Endothelial cell of umbilical vein (primary cell): ENCODE measurements at regions not wholly inside any gene's neighbourhood (a gene's known extent, or its start where the extent isn't known, plus 50 kb on each side); places are given as distances from the start of the nearest gene placed in this dataset.

Experiments used
- BruUV-seq: library from RNA; stranded (reverse); fragments of 400-500 nt; replicated peaks from 2 replicates; lab custom pipeline; 2021; lab: Mats Ljungman, UMichigan
- CTCF ChIA-PET: fragments of 300-600, 350-600 bp; sonication (Branson Sonifier 250); formaldehyde crosslinking; loops from one replicate; lab custom pipeline; 2021; ENCODE audit warnings: antibody characterized with exemption, inconsistent platforms; lab: Charles Lee
- POLR2A ChIA-PET: fragments of 300-600, 350-600 bp; sonication (Branson Sonifier 250); formaldehyde crosslinking; loops from one replicate; lab custom pipeline; 2021; ENCODE audit warnings: antibody characterized with exemption, inconsistent platforms; lab: Charles Lee
- DNase-seq: peaks from one replicate; pipeline ENCODE4 v3.0.0-alpha.2; 2011; ENCODE audit warnings: low read depth, low spot score
- FAIRE-seq: peaks from 2 replicates; lab custom pipeline; 2011; peaks lifted over from hg19 to GRCh38; lab: Jason Lieb, UNC
- H2AFZ ChIP-seq: 2 replicates; pipeline ENCODE4 v1.6.0; 2012; ENCODE audit warnings: low read depth, low read length, control low read depth, inconsistent platforms
- H3K27ac ChIP-seq: 2 replicates; pipeline ENCODE4 v1.5.1; 2011; ENCODE audit warnings: low read depth, mild to moderate bottlenecking, control low read depth, low read length, moderate library complexity; ENCODE audit not compliant: insufficient read depth
- H3K27me3 ChIP-seq, 2 experiments: 2 replicates each; pipeline versions ENCODE4 v1.6.0 to v1.6.1; 2011; ENCODE audit warnings: low read length in 2 of 2, mixed read lengths in 1 of 2; ENCODE audit not compliant: control insufficient read depth in 2 of 2, insufficient read depth in 2 of 2
- H3K36me3 ChIP-seq, 2 experiments: 2 replicates in 1 of 2; 3 replicates in 1 of 2; pipeline ENCODE4 v1.5.1; 2011; ENCODE audit warnings: low read length in 2 of 2, mild to moderate bottlenecking in 1 of 2, moderate library complexity in 1 of 2; ENCODE audit not compliant: control insufficient read depth in 2 of 2, insufficient read depth in 2 of 2; ENCODE audit errors: extremely low read depth in 1 of 2
- H3K4me1 ChIP-seq: 3 replicates; pipeline ENCODE4 v1.5.1; 2011; ENCODE audit warnings: mild to moderate bottlenecking, low read length; ENCODE audit not compliant: control insufficient read depth, insufficient read depth; ENCODE audit errors: extremely low read depth
- H3K4me2 ChIP-seq: 2 replicates; pipeline ENCODE4 v1.6.1; 2011; ENCODE audit warnings: low read length, control low read depth, mixed read lengths; ENCODE audit not compliant: insufficient read depth
- H3K4me3 ChIP-seq, 3 experiments: fragments of 200-600 bp in 1 of 3; sonication (generic), shearing (Covaris generic) in 1 of 3; replicated peaks in 1 of 3; 2 replicates each; pipeline ENCODE4 v1.5.1; 2011 to 2016; ENCODE audit warnings: control low read depth in 3 of 3, low read length in 3 of 3, mild to moderate bottlenecking in 2 of 3, inconsistent platforms in 1 of 3, low read depth in 1 of 3, moderate library complexity in 1 of 3; ENCODE audit not compliant: insufficient read depth in 1 of 3
- H3K79me2 ChIP-seq: 2 replicates; pipeline ENCODE4 v1.6.0; 2012; ENCODE audit warnings: low read length, inconsistent platforms; ENCODE audit not compliant: control insufficient read depth, insufficient read depth
- H3K9ac ChIP-seq: replicated peaks from 2 replicates; pipeline ENCODE3; 2011; ENCODE audit warnings: low read length, control low read depth; ENCODE audit not compliant: insufficient read depth; ENCODE audit errors: extremely low read depth
- H3K9me1 ChIP-seq: replicated peaks from 3 replicates; pipeline ENCODE4 v1.6.0; 2011; ENCODE audit warnings: mild to moderate bottlenecking, low read length; ENCODE audit not compliant: control insufficient read depth, insufficient read depth; ENCODE audit errors: extremely low read depth
- H3K9me3 ChIP-seq: replicated peaks from 2 replicates; pipeline ENCODE4 v1.5.1; 2012; ENCODE audit warnings: low read length, inconsistent platforms; ENCODE audit not compliant: control insufficient read depth, insufficient read depth
- H4K20me1 ChIP-seq: replicated peaks from 2 replicates; pipeline ENCODE3; 2011; ENCODE audit warnings: mild to moderate bottlenecking, low read length; ENCODE audit not compliant: control insufficient read depth, insufficient read depth; ENCODE audit errors: extremely low read depth
- EZH2 ChIP-seq: IDR thresholded peaks from 2 replicates; pipeline ENCODE4 v1.6.1; 2012; ENCODE audit warnings: borderline replicate concordance, low read depth, mild to moderate bottlenecking, moderate library complexity, low read length, inconsistent platforms; ENCODE audit not compliant: severe bottlenecking
- FOS ChIP-seq: IDR thresholded peaks from 2 replicates; pipeline ENCODE4 v1.6.1; 2011; ENCODE audit warnings: mild to moderate bottlenecking, low read length, moderate library complexity, borderline replicate concordance; ENCODE audit not compliant: insufficient read depth
- GATA2 ChIP-seq: IDR thresholded peaks from 2 replicates; pipeline ENCODE4 v1.7.0; 2011; ENCODE audit warnings: low read depth, mild to moderate bottlenecking, moderate library complexity, mixed read lengths, low read length; ENCODE audit not compliant: insufficient read length, insufficient read depth
- JUN ChIP-seq: IDR thresholded peaks from 2 replicates; pipeline ENCODE4 v1.6.1; 2011; ENCODE audit warnings: borderline replicate concordance, low read depth; ENCODE audit not compliant: insufficient read length, insufficient read depth
- MAX ChIP-seq: IDR thresholded peaks from 2 replicates; pipeline ENCODE4 v1.6.1; 2011; ENCODE audit not compliant: insufficient read depth, insufficient read length
- MYC ChIP-seq: IDR thresholded peaks from one replicate; pipeline ENCODE4 v1.6.1; 2011; ENCODE audit warnings: mild to moderate bottlenecking, low read depth, low read length
- POLR2A ChIP-seq: IDR thresholded peaks from 2 replicates; pipeline ENCODE4 v1.6.1; 2012; ENCODE audit warnings: low read depth, mild to moderate bottlenecking, control low read depth, low read length
- POLR2AphosphoS5 ChIP-seq: IDR thresholded peaks from 2 replicates; pipeline ENCODE4 v1.6.1; 2012; ENCODE audit warnings: low read depth, mild to moderate bottlenecking, control low read depth, low read length, moderate library complexity; ENCODE audit not compliant: insufficient read depth
- dilution Hi-C: fragments of 300-500 bp; cut with MboI; formaldehyde crosslinking; loops from one replicate; pipeline ENCODE4 v1.15.0; 2019; ENCODE audit warnings: low sequenced_read_pairs; ENCODE audit not compliant: extremely low pct_ligation_motif_present
- intact Hi-C: fragments of 100-400 bp; cut with micrococcal nuclease; formaldehyde crosslinking; loops from one replicate; pipeline ENCODE4 v1.10.0; 2022
- TF ChIP-seq, protein P1 (sequence below), 2 donors: IDR thresholded peaks; 1 replicate in 1 of 2; 2 replicates in 1 of 2; pipeline ENCODE4 v1.5.1; 2011; ENCODE audit warnings: low read length in 2 of 2, mild to moderate bottlenecking in 2 of 2, moderate library complexity in 2 of 2, control low read depth in 1 of 2, inconsistent platforms in 1 of 2, low read depth in 1 of 2; ENCODE audit not compliant: insufficient read depth in 1 of 2; ENCODE audit errors: extremely low read depth in 1 of 2

GRCh38 chr11:109015283-109015682 lies 350.4 kb downstream of the DDX10 start:
- intact Hi-C loops = loop anchor here (2.0 to 5.0 kb wide), 2 partner anchors 28 to 143 kb away; no protein-coding TSS in a partner anchor

More at GRCh38 chr11:109015283-109015682, 350.4 kb downstream of the DDX10 start:
- TF ChIP-seq MYC = no peak
- TF ChIP-seq GATA2 = peak; percentile 44
- peak; percentile 65 for TF ChIP-seq JUN
- no peak for TF ChIP-seq POLR2A
- TF ChIP-seq EZH2 = no peak
- TF ChIP-seq POLR2AphosphoS5 = peak; percentile 18
- TF ChIP-seq MAX = no peak
- TF ChIP-seq FOS = peak; percentile 96
- TF ChIP-seq, protein P1, sequence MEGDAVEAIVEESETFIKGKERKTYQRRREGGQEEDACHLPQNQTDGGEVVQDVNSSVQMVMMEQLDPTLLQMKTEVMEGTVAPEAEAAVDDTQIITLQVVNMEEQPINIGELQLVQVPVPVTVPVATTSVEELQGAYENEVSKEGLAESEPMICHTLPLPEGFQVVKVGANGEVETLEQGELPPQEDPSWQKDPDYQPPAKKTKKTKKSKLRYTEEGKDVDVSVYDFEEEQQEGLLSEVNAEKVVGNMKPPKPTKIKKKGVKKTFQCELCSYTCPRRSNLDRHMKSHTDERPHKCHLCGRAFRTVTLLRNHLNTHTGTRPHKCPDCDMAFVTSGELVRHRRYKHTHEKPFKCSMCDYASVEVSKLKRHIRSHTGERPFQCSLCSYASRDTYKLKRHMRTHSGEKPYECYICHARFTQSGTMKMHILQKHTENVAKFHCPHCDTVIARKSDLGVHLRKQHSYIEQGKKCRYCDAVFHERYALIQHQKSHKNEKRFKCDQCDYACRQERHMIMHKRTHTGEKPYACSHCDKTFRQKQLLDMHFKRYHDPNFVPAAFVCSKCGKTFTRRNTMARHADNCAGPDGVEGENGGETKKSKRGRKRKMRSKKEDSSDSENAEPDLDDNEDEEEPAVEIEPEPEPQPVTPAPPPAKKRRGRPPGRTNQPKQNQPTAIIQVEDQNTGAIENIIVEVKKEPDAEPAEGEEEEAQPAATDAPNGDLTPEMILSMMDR (IDR thresholded peaks at IDR 0.05; ENCODE audit: extremely low read depth in 1 of 2, insufficient read depth in 1 of 2, low read depth in 1 of 2, low read length in 2 of 2) = no peak
- FAIRE-seq (peak; percentile 88), DNase-seq (peak; percentile 64)
- H4K20me1 ChIP-seq = no peaks in the 10 kb centered on the region
- no peak overlapping the region for H3K9ac ChIP-seq
- ChIA-PET CTCF (interaction anchor here (0.9 to 1.7 kb wide), 4 partner anchors 18 to 317 kb away, joined by 3 read pairs; no protein-coding TSS in a partner anchor), POLR2A (no interaction called here)
- no peaks in the 10 kb centered on the region for H3K79me2 ChIP-seq
- H3K9me1 ChIP-seq = peaks cover 3% of the 10 kb centered on the region
- no TSS peak for BruUV-seq
- no peaks in the 10 kb centered on the region for H3K36me3 ChIP-seq
- H3K27me3 ChIP-seq = no peaks in the 10 kb centered on the region
- no peak overlapping the region for H3K4me3 ChIP-seq
- peak overlapping the region; percentile 57 for H3K4me2 ChIP-seq
- H3K27ac ChIP-seq = peak overlapping the region; percentile 51
- dilution Hi-C loops = no loop called here
- peaks cover 14% of the 10 kb centered on the region for H3K4me1 ChIP-seq
- no peaks in the 10 kb centered on the region for H3K9me3 ChIP-seq
- H2AFZ ChIP-seq = peak overlapping the region; percentile 71
